K562 (cell line): ENCODE measurements at regions not wholly inside any gene's neighbourhood (a gene's known extent, or its start where the extent isn't known, plus 50 kb on each side); places are given as distances from the start of the nearest gene placed in this dataset.

Experiments
- ATAC-seq: fragments of 200-7000 bp; cut with Tn5 transposase; 3 replicates; pipeline ENCODE4 v1.9.1; 2020; ENCODE audit warnings: moderate library complexity
- BruUV-seq: library from RNA; stranded (reverse); fragments of 400-500 nt; replicated peaks from 2 replicates; lab custom pipeline; 2021; lab: Mats Ljungman, UMichigan
- CTCF ChIA-PET: fragments of 300-600 bp; formaldehyde crosslinking; extraction: SDS; loops from one replicate; lab custom pipeline; 2021; ENCODE audit warnings: low intra/inter-chr PET ratio; lab: Yijun Ruan, JAX
- POLR2A ChIA-PET: fragments of 300-600, 350-650 bp; sonication (Branson Sonifier 250); formaldehyde crosslinking; extraction: SDS; loops from one replicate; lab custom pipeline; 2021; ENCODE audit warnings: antibody characterized with exemption, inconsistent platforms; lab: Yijun Ruan, JAX
- DNase-seq, 4 experiments: peaks; one replicate each; pipeline versions ENCODE4 v3.0.0 to v3.0.0-alpha.2; 2011 to 2018; ENCODE audit warnings: low spot score in 3 of 4, mixed read lengths in 3 of 4; ENCODE audit errors: extremely low read depth in 1 of 4
- FAIRE-seq: peaks from 2 replicates; lab custom pipeline; 2011; peaks lifted over from hg19 to GRCh38; lab: Jason Lieb, UNC
- H2AFZ ChIP-seq: 2 replicates; pipeline ENCODE4 v1.6.0; 2011; ENCODE audit warnings: low read depth, low read length, control low read depth, inconsistent platforms
- H3K27ac ChIP-seq: fragments of 200-600 bp; 3 replicates; pipeline ENCODE4 v1.8.0; 2011; ENCODE audit warnings: low read depth, mild to moderate bottlenecking, control low read depth, inconsistent platforms, low read length, moderate library complexity, mixed read lengths; ENCODE audit errors: extremely low read depth
- H3K27me3 ChIP-seq, 2 experiments: fragments of 300-600 bp in 1 of 2; 2 replicates in 1 of 2; 3 replicates in 1 of 2; pipeline versions ENCODE4 v1.6.0 to v1.8.0; 2011; ENCODE audit warnings: inconsistent platforms in 2 of 2, low read length in 2 of 2, mild to moderate bottlenecking in 1 of 2, mixed read lengths in 1 of 2, moderate library complexity in 1 of 2; ENCODE audit not compliant: control insufficient read depth in 2 of 2, insufficient read depth in 2 of 2
- H3K36me3 ChIP-seq: fragments of 300-600 bp; 3 replicates; pipeline ENCODE4 v1.8.0; 2011; ENCODE audit warnings: mild to moderate bottlenecking, low read length, inconsistent platforms; ENCODE audit not compliant: control insufficient read depth, insufficient read depth
- H3K4me1 ChIP-seq, 2 experiments: fragments of 200-600 bp in 1 of 2; replicated peaks in 1 of 2; 2 replicates in 1 of 2; 3 replicates in 1 of 2; pipeline versions ENCODE4 v1.5.1 to v1.8.0; 2011; ENCODE audit warnings: inconsistent platforms in 2 of 2, low read length in 2 of 2, mild to moderate bottlenecking in 1 of 2, mixed read lengths in 1 of 2, moderate library complexity in 1 of 2; ENCODE audit not compliant: control insufficient read depth in 2 of 2, insufficient read depth in 2 of 2
- H3K4me2 ChIP-seq: 2 replicates; pipeline ENCODE4 v1.6.1; 2011; ENCODE audit warnings: low read length, control low read depth, inconsistent platforms, mixed read lengths; ENCODE audit not compliant: insufficient read depth
- H3K4me3 ChIP-seq: fragments of 200-600 bp; sonication (generic), shearing (Covaris generic); 2 replicates; pipeline ENCODE4 v1.5.1; 2016; ENCODE audit warnings: control low read depth, inconsistent platforms
- H3K79me2 ChIP-seq: fragments of 200-600 bp; 3 replicates; pipeline ENCODE4 v1.8.0; 2011; ENCODE audit warnings: low read length, inconsistent platforms; ENCODE audit not compliant: control insufficient read depth, insufficient read depth
- H3K9ac ChIP-seq, 2 experiments: 2 replicates each; pipeline versions ENCODE4 v1.6.0 to v1.6.1; 2011; ENCODE audit warnings: low read depth in 2 of 2, low read length in 2 of 2, control low read depth in 1 of 2, inconsistent platforms in 1 of 2, mild to moderate bottlenecking in 1 of 2, mixed read lengths in 1 of 2; ENCODE audit not compliant: insufficient read depth in 1 of 2
- H3K9me1 ChIP-seq: one replicate; pipeline ENCODE4 v1.6.0; 2011; ENCODE audit warnings: inconsistent platforms, mild to moderate bottlenecking, low read length, moderate library complexity; ENCODE audit not compliant: control insufficient read depth, insufficient read depth
- H3K9me3 ChIP-seq: replicated peaks from 2 replicates; pipeline ENCODE4 v1.5.1; 2011; ENCODE audit warnings: low read depth, low read length, inconsistent platforms; ENCODE audit not compliant: control insufficient read depth, insufficient read depth
- H4K20me1 ChIP-seq: replicated peaks from 2 replicates; pipeline ENCODE4 v1.6.1; 2011; ENCODE audit warnings: low read length, inconsistent platforms, mixed read lengths; ENCODE audit not compliant: control insufficient read depth, insufficient read depth
- BRF1 ChIP-seq: IDR thresholded peaks from 3 replicates; pipeline ENCODE4 v1.6.1; 2011; ENCODE audit warnings: borderline replicate concordance, mild to moderate bottlenecking; ENCODE audit not compliant: insufficient read length; ENCODE audit errors: extremely low read depth
- C11orf30 ChIP-seq: fragments of 450-650 bp; IDR thresholded peaks from 2 replicates; pipeline ENCODE4 v1.6.1; 2016; ENCODE audit warnings: low read depth, mild to moderate bottlenecking
- KAT2B ChIP-seq: IDR thresholded peaks from one replicate; pipeline ENCODE4 v1.6.1; 2012; ENCODE audit warnings: low read depth, mild to moderate bottlenecking, control low read depth, inconsistent platforms, low read length, moderate library complexity
- LARP7 ChIP-seq: fragments of 450-650 bp; IDR thresholded peaks from 2 replicates; pipeline ENCODE4 v1.6.1; 2016
- MAFF ChIP-seq: IDR thresholded peaks from 2 replicates; pipeline ENCODE4 v1.6.1; 2012; ENCODE audit warnings: low read length, improper control_type of control experiment
- MAFG ChIP-seq: fragments of 450-650 bp; conservative IDR thresholded peaks from 2 replicates; pipeline ENCODE4 v1.6.1; 2016; ENCODE audit warnings: missing genetic modification characterization, missing compliant biosample characterization
- MAFK ChIP-seq: IDR thresholded peaks from 2 replicates; pipeline ENCODE4 v1.6.1; 2011; ENCODE audit warnings: low read length, improper control_type of control experiment
- MEIS2 ChIP-seq: fragments of 450-650 bp; IDR thresholded peaks from 2 replicates; pipeline ENCODE4 v1.6.1; 2014; ENCODE audit warnings: mild to moderate bottlenecking; ENCODE audit not compliant: partially characterized antibody
- NR0B1 ChIP-seq: fragments of 450-650 bp; IDR thresholded peaks from one replicate; pipeline ENCODE4 v1.6.1; 2018; ENCODE audit warnings: mild to moderate bottlenecking, moderate library complexity; ENCODE audit not compliant: partially characterized antibody
- SP2 ChIP-seq: IDR thresholded peaks from 2 replicates; pipeline ENCODE4 v1.6.1; 2011; ENCODE audit warnings: mild to moderate bottlenecking, low read depth, low read length, moderate library complexity; ENCODE audit not compliant: poor library complexity, severe bottlenecking; ENCODE audit errors: extremely low read depth
- ZNF124 ChIP-seq: sonication (generic); formaldehyde crosslinking; IDR thresholded peaks from 2 replicates; pipeline ENCODE4 v1.8.1; 2022; ENCODE audit warnings: missing genetic modification reagents
- ZNF184 ChIP-seq: sonication (generic); formaldehyde crosslinking; IDR thresholded peaks from 2 replicates; pipeline ENCODE4 v1.5.0; 2020; ENCODE audit warnings: missing genetic modification reagents
- ZNF316 ChIP-seq: fragments of 450-650 bp; IDR thresholded peaks from 2 replicates; pipeline ENCODE4 v1.6.1; 2016
- ZNF395 ChIP-seq: fragments of 200-800 bp; sonication (Bioruptor generic); IDR thresholded peaks from 2 replicates; pipeline ENCODE4 v1.6.1; 2017; ENCODE audit warnings: missing genetic modification characterization, missing compliant biosample characterization
- WGBS: fragments of 100-300 bp; shearing (Covaris generic); methylation state at CpG from one replicate; pipeline ENCODE4 v1.1.6; 2016; ENCODE audit warnings: low coverage, mixed read lengths; ENCODE audit not compliant: insufficient coverage; ENCODE audit errors: missing lambda C conversion rate; 5-methylcytosine and 5-hydroxymethylcytosine counted together
- in situ Hi-C: fragments of 300-500 bp; cut with MboI; formaldehyde crosslinking; loops from 4 replicates; pipeline ENCODE4 v1.15.0; 2018; ENCODE audit warnings: inconsistent platforms, mixed read lengths
- intact Hi-C: fragments of 100-400 bp; cut with micrococcal nuclease; formaldehyde crosslinking; loops from 2 replicates; pipeline ENCODE4 v1.14.2; 2022

- TF ChIP-seq NR0B1 (no peak), ZNF316 (no peak), BRF1 (no peak), MEIS2 (no peak)
- TF ChIP-seq, all 486 proteins: peak for 0
Observed at GRCh38 chr1:189150624-189151023, 1327.0 kb downstream of the BRINP3 start (continued).

- H3K9me1 ChIP-seq: no peaks in the 10 kb centered on the region
- peaks cover 43% of the 10 kb centered on the region for H3K79me2 ChIP-seq
- 0 out of 3 replicates have a peak overlapping the region, but pooled peaks have one; percentile 12 for H3K27ac ChIP-seq
- no peaks in the 10 kb centered on the region for H3K36me3 ChIP-seq
- peak in 2 of 4 experiments; percentile 9 to 26 for DNase-seq
- in situ Hi-C loops: no loop called here
- H3K27me3 ChIP-seq: no peaks in the 10 kb centered on the region
- intact Hi-C loops: loop anchor here (5.0 kb wide), 1 partner anchor 61 kb away; no protein-coding TSS in a partner anchor
- no peaks in the 10 kb centered on the region; the same call in 1 of the 2 replicates for H3K9me3 ChIP-seq
- FAIRE-seq: no peak
- no peak overlapping the region for H3K4me3 ChIP-seq
- peak overlapping the region; percentile 49 for H3K4me2 ChIP-seq
- peak; percentile 72 for ATAC-seq
- CTCF ChIA-PET: no interaction called here
- POLR2A ChIA-PET: no interaction called here
- H4K20me1 ChIP-seq: no peaks in the 10 kb centered on the region
- BruUV-seq: no TSS peak
- whole genome bisulfite sequencing: 3% methylated on average over 2 of the region's 2 CpGs
- H3K9ac ChIP-seq: no peak overlapping the region
- H2AFZ ChIP-seq: no peak overlapping the region
- TF ChIP-seq ZNF124 (CRISPR knock-in tag) (no peak), ZNF316 (peak; percentile 89), MAFF (peak; percentile 71), MAFK (peak; percentile 74), ZNF395 (CRISPR knock-in tag) (no peak), ZNF184 (CRISPR knock-in tag) (peak; percentile 86), C11orf30 (peak; percentile 82), SP2 (no peak), MAFG (tag) (peak; percentile 73), LARP7 (no peak), KAT2B (no peak)
- H3K4me1 ChIP-seq: no peaks in the 10 kb centered on the region
Observed at GRCh38 chr1:189151361-189151760, 1326.3 kb downstream of the BRINP3 start.
